H1 (cell line): ENCODE measurements at regions not wholly inside any gene's neighbourhood (a gene's known extent, or its start where the extent isn't known, plus 50 kb on each side); places are given as distances from the start of the nearest gene placed in this dataset.

ENCODE experiments used
- EP300 ChIP-seq, 2 experiments: IDR thresholded peaks; 1 replicate in 1 of 2; 2 replicates in 1 of 2; pipeline ENCODE4 v1.6.1; 2011 to 2012; ENCODE audit warnings: low read depth in 2 of 2, low read length in 2 of 2, mild to moderate bottlenecking in 2 of 2, borderline replicate concordance in 1 of 2, inconsistent platforms in 1 of 2, moderate library complexity in 1 of 2
- SIRT6 ChIP-seq: IDR thresholded peaks from one replicate; pipeline ENCODE4 v1.7.1; 2012; ENCODE audit warnings: low read length, inconsistent platforms

DNA sequence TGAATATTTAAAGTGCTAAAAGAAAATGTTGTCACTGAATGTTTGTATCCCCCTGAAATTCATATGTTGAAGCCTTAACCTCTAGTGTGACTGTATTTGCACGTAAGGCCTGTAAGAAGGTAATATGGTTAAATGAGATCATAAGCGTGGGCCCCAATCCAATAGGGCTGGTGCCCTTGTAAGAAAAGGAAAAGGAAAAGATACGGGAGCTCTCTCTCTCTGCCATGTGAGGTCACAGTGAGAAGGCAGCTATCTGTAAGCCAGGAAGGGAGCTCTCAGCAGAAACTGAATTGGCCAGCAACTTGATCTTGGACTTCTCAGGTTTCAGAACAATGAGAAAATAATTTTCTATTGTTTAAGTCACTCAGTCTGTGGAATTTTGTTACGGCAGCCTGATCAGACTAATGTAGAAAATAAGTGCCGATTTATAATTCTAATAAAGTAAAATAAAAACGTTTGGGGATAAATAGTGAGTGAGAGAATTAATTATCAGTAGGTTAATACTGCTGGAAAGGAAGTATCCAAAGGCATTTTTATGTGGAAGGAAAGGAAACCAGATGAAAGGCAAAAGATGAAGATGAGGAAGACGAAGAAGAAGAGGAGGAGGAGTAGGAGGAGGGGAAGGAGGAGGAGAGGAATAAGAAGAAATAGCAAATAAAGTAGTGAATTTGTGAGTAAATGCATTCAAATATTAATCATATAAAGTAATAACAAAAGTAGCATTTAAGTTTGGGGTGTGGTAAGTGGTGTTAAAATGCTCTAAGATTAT, 188.5 kb upstream of the KRR1 start (continued):
- no peak for TF ChIP-seq EP300 (IDR thresholded peaks at IDR 0.05; ENCODE audit: borderline replicate concordance in 1 of 2, low read depth in 2 of 2, low read length in 2 of 2)
- no peak for TF ChIP-seq SIRT6
- TF ChIP-seq, all 59 proteins: peak for 0
